D721Med (cell line): ENCODE measurements at regions not wholly inside any gene's neighbourhood (a gene's known extent, or its start where the extent isn't known, plus 50 kb on each side); places are given as distances from the start of the nearest gene placed in this dataset.
"Not testable (repeated sequence)": the region's sequence is repeated elsewhere in the genome, so short reads cannot be mapped to it uniquely, and the experiment has no call there.

Experiments used
- DNase-seq: peaks from one replicate; pipeline ENCODE4 v3.0.0; 2011; ENCODE audit warnings: low spot score; ENCODE audit not compliant: insufficient read length
- FAIRE-seq: peaks from 2 replicates; lab custom pipeline; 2011; peaks lifted over from hg19 to GRCh38; lab: Jason Lieb, UNC
- TF ChIP-seq, protein P1 (sequence below): IDR thresholded peaks from 2 replicates; pipeline ENCODE4 v1.5.1; 2012; ENCODE audit warnings: mild to moderate bottlenecking, control low read depth; ENCODE audit not compliant: insufficient read depth; ENCODE audit errors: missing control alignments

DNA sequence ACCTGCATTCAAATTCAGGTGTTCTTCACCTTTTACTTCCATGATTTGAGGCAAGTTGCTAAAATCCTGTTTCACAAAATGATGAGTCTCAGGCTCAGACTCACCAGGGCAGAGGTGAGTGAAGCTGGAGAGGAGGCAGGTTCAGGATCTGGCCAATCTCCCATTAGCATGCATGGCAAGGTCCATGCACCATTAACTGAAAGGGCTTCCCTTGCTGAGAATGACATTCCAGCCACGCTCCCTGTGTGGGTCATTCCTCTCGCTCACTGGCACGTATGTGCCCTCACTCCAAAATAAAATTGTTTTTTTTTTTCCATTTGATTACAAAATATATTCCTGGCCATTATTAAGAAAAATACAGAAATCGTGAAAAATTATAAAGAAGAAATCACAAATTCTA, 257.6 kb downstream of the C12orf75 start:
- no peak for FAIRE-seq
- DNase-seq = no peak
- TF ChIP-seq, protein P1, sequence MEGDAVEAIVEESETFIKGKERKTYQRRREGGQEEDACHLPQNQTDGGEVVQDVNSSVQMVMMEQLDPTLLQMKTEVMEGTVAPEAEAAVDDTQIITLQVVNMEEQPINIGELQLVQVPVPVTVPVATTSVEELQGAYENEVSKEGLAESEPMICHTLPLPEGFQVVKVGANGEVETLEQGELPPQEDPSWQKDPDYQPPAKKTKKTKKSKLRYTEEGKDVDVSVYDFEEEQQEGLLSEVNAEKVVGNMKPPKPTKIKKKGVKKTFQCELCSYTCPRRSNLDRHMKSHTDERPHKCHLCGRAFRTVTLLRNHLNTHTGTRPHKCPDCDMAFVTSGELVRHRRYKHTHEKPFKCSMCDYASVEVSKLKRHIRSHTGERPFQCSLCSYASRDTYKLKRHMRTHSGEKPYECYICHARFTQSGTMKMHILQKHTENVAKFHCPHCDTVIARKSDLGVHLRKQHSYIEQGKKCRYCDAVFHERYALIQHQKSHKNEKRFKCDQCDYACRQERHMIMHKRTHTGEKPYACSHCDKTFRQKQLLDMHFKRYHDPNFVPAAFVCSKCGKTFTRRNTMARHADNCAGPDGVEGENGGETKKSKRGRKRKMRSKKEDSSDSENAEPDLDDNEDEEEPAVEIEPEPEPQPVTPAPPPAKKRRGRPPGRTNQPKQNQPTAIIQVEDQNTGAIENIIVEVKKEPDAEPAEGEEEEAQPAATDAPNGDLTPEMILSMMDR = no peak

DNA sequence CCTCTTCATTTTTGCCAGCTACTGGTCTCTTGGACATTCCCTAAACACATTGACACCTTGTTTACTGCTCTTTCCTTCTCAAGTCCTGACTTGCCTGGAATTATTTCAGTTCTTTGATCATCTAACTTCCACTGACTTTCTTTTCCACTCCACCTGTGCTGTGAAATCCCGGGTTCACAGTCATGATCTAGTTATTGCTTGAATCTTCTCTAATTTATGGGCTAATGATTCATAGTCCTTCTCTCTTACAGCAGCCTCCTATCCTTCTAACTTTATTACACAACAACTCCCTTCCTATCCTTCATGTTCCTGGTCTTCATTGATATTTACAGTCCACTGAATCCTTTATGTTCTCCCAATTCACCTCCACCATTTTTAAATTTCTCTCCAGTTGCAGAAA, 260.1 kb downstream of the C12orf75 start:
- TF ChIP-seq, protein P1 = no peak
- FAIRE-seq = no peak
- DNase-seq = no peak

DNA sequence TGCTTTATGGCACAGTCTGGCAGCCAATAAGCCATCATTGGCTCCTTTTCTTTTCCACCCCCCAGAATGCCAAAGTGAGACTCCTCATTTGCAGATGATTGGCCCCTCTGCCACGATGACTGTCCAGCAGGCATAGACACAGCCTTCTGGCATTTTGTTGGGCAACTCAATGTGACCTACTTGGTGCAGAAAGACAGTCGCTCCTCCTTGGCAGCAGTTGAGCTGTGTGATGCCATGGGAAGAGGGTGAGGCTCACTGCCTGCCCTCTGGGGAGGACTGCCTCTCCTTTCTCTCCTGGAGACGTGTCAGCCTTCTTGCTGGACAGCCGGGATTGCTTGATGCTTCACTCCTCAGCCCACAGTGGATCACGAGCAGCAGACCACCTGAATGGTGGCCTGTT, 264.9 kb downstream of the C12orf75 start:
- no peak for FAIRE-seq
- TF ChIP-seq, protein P1 = no peak
- DNase-seq = no peak

DNA sequence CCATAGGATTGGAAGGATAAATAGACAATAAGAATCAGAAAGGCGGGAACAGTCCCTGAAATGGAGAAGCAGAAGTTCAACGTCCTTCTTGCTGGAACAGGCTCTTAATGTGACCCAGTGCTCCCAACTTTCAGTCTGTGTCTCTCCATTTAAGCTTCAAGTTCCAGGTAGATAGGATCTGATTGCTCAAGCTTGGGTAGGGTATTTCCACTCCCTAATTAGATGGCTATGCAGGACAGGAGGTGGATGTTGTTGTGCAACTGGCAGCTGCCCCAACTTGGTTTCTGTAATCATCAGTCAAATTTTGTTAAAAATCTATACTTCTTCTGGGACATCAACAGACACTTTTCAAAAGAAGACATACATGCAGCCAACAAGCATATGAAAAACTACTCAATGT, 266.2 kb downstream of the C12orf75 start:
- DNase-seq = no peak
- no peak for FAIRE-seq

DNA sequence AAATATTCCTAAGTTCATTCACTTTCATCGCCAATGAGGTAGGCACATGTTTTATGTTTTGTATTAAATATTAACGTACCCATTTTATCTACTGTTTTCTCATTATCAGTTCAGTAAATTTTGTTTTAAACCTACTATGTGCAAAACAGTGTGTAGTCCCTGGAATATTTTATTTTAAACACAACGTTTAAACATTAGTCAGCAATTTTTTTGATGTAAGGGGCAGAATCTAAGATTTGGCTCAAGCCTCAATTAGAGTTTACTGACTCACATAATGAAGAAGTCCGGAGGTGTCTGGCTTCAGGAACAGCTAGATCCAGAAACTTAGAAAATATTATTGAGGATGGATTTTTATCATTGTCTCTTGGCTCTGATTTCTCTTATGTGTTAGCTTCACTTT, 267.5 kb downstream of the C12orf75 start:
- TF ChIP-seq, protein P1 = no peak
- DNase-seq = no peak

More for the DNA sequence above, 266.2 kb downstream of the C12orf75 start:
- TF ChIP-seq, protein P1 = no peak

DNA sequence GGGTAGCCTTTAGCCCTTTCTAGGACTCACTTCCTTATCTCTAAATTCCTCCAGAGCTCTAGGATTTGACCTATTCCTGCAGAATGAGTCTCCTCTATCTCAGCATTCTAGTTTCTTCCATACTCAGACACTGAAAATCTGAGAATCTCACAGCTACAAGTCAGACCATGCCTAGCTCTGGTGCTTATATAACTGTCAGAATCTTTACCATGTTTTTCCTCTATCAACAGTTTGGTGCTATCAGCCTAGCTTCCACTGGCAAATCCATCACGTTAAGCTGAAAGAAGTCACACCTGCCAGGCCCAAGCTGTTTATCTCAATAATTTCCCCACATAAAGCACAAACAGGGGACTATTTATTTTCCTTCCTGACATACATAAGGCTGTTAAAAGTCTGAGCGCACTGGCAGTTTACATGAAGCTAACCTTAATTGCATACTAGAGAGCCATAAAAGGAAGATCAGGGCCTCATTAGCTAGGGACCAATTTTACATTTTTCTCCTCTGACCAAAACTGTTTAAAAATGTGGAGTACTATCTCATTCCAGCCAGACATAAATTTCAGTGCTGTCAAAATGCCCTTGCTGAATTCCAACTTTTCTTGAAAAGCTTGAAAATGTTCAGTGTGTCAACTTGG, 270.5 kb downstream of the C12orf75 start:
- FAIRE-seq (no peak), DNase-seq (no peak)
- TF ChIP-seq, protein P1 = no peak

More for the DNA sequence above, 267.5 kb downstream of the C12orf75 start:
- no peak for FAIRE-seq

DNA sequence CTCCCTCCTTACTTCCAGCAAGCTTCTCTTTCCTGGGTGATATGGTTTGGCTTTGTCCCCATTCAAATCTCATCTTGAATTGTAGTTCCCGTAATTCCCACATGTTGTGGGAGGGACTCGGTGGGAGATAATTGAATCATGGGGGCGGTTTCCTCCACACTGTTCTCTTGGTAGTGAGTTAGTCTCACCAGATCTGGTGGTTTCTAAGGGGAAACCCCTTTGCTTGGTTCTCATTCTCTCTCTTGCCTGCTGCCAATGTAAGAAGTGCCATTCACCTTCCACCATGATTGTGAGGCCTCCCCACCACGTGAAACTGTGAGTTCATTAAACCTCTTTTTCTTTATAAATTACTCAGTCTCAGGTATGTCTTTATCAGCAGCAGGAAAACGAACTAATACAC, 271.8 kb downstream of the C12orf75 start:
- FAIRE-seq = not testable (repeated sequence)

DNA sequence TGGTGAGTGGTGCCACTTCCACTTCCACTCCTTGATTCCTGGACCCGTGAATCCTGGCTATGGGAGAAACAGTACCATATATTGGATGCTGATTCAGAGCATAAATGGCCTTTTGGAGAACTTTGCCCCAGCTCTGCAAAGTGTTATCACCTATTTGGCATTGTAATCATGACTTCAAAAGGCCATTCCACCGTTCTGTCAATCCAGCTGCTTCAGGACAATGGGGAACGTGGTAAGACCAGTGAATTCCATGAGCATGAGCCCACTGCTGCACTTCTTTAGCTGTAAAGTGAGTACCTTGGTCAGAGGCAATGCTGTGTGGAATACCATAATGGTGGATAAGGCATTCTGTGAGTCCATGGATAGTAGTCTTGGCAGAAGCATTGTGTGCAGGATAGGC, 273.8 kb downstream of the C12orf75 start:
- DNase-seq, FAIRE-seq: not testable (repeated sequence)

More for the DNA sequence above, 271.8 kb downstream of the C12orf75 start:
- DNase-seq = not testable (repeated sequence)

DNA sequence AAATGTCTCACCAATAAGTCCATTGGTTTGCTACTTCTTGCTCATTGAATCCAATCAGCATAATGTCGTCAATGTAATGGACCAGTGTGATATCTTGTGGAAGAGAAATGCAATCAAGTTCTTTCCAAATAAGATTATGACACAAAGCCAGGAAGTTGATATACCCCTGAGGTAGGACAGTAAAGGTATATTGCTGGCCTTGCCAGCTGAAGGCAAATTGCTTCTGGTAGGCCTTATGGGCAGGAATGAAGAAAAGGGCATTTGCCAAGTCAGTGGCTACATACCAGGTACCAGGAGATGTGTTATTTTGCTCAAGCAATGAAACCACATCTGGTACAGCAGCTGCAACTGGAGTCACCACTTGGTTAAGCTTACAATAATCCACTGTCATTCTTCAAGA, 276.1 kb downstream of the C12orf75 start:
- DNase-seq, FAIRE-seq: not testable (repeated sequence)

DNA sequence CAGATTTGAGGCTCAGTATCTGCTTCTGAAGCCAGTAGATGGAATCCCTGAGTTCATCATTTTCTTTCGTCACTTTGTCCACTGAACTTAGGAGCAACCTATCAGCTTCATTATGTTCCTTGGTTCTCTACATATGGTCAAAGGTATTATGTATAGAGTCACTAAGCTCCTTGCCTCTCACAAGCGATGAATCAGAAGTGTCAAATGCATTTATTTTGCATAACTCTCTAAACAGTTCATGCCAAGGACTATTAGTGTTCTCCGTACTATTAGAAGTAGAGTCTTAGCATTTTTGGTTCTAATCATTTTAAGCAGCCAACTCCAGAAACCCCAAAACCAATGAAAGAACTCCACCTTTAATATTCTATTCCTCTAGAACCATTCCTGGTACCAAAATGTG, 278.5 kb downstream of the C12orf75 start:
- DNase-seq, FAIRE-seq: not testable (repeated sequence)
